ENCODE measurements at regions not wholly inside any gene's neighbourhood (a gene's known extent, or its start where the extent isn't known, plus 50 kb on each side); places are given as distances from the start of the nearest gene placed in this dataset.

GRCh38 chr9:81375187-81376100 is 313.9 kb downstream of the TLE1 start:
- H3K9me3 ChIP-seq = no peaks in the 10 kb centered on the region
- H3K36me3 ChIP-seq = no peaks in the 10 kb centered on the region
- no peak overlapping the region for H3K4me3 ChIP-seq
- TF ChIP-seq EP300 (IDR thresholded peaks at IDR 0.05) = no peak
- no peak for TF ChIP-seq CTCF (IDR thresholded peaks at IDR 0.05)
- no peak for TF ChIP-seq POLR2AphosphoS5 (IDR thresholded peaks at IDR 0.05)
- TF ChIP-seq POLR2A (IDR thresholded peaks at IDR 0.05) = no peak
- H3K27ac ChIP-seq = no peak overlapping the region
- WGBS, 2 donors = 68 to 75% methylated on average over 10 of the region's 10 CpGs
- intact Hi-C loops (cut with DNase I) = no loop called here
- DNase-seq = no peak
- no peaks in the 10 kb centered on the region for H3K4me1 ChIP-seq
- H3K27me3 ChIP-seq = no peaks in the 10 kb centered on the region

DNA sequence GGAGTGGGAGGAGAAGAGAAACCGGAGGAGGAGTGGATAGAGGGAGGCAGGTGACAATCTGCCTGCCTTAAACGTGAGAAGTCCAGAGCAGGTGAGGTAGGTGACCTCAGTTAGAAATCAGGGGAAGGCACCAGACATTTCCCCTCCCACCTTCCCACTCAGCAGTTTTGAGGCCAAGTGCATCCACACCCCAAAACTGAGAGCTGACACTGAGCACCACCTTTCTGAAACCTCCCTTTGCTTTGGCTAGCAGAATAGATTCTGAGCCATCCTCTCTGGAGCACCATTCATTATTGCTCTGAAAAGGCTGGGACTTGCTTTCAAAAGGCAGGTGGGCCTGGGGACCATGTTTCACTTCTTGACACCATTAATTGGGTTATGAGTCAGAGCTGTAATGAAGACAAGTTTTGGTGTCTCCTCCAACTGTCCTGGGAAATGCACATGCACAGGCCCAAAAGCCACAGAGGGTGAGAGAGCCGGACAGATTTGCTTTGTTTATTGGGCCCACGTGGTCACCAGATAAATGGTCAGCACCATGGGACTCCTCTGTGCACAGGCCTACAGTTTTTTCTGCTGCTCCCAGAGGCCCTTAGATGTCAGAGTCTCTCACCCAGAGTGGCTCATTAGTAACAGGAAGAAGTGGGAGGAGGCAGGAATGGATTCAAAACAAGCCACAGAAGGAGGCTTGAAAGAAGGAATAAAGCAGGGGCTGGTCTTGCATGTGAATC is 314.7 kb downstream of the TLE1 start:
- Histone ChIP-seq H3K27ac (no peak overlapping the region), H3K27me3 (no peaks in the 10 kb centered on the region), H3K4me3 (no peak overlapping the region), H3K4me1 (no peaks in the 10 kb centered on the region), H3K36me3 (no peaks in the 10 kb centered on the region), H3K9me3 (no peaks in the 10 kb centered on the region)
- TF ChIP-seq EP300 (IDR thresholded peaks at IDR 0.05) (no peak), CTCF (IDR thresholded peaks at IDR 0.05) (no peak), POLR2A (IDR thresholded peaks at IDR 0.05) (no peak), POLR2AphosphoS5 (IDR thresholded peaks at IDR 0.05) (no peak)
- intact Hi-C loops (cut with DNase I) = no loop called here
- no peak for DNase-seq
- 81 to 83% methylated on average over 4 of the region's 4 CpGs for WGBS, 2 donors

- Histone ChIP-seq H3K36me3 (no peaks in the 10 kb centered on the region), H3K27me3 (no peaks in the 10 kb centered on the region), H3K4me3 (no peak overlapping the region), H3K4me1 (no peaks in the 10 kb centered on the region), H3K27ac (no peak overlapping the region), H3K9me3 (no peaks in the 10 kb centered on the region)
- TF ChIP-seq EP300 (IDR thresholded peaks at IDR 0.05) = no peak
- no peak for TF ChIP-seq POLR2AphosphoS5 (IDR thresholded peaks at IDR 0.05)
- TF ChIP-seq CTCF (IDR thresholded peaks at IDR 0.05) = no peak
- no peak for TF ChIP-seq POLR2A (IDR thresholded peaks at IDR 0.05)
- WGBS, 2 donors = 84 to 88% methylated on average over 4 of the region's 4 CpGs
- intact Hi-C loops (cut with DNase I) = no loop called here
- DNase-seq = no peak
These were observed 316.1 kb downstream of the TLE1 start for GRCh38 chr9:81373294-81373693.

GRCh38 chr9:81372628-81373191 is 316.6 kb downstream of the TLE1 start:
- Histone ChIP-seq H3K27ac (no peak overlapping the region), H3K9me3 (no peaks in the 10 kb centered on the region), H3K4me3 (no peak overlapping the region), H3K27me3 (no peaks in the 10 kb centered on the region), H3K36me3 (no peaks in the 10 kb centered on the region), H3K4me1 (no peaks in the 10 kb centered on the region)
- no peak for DNase-seq
- TF ChIP-seq POLR2A (IDR thresholded peaks at IDR 0.05) (no peak), POLR2AphosphoS5 (IDR thresholded peaks at IDR 0.05) (no peak), EP300 (IDR thresholded peaks at IDR 0.05) (no peak), CTCF (IDR thresholded peaks at IDR 0.05) (no peak)
- intact Hi-C loops (cut with DNase I) = no loop called here
- WGBS, 2 donors = 60 to 77% methylated on average over 8 of the region's 8 CpGs

All from sigmoid colon (tissue), 6 donors.